ENCODE measurements at regions not wholly inside any gene's neighbourhood (a gene's known extent, or its start where the extent isn't known, plus 50 kb on each side); places are given as distances from the start of the nearest gene placed in this dataset.
A peak's percentile ranks its signal among the peaks of the same experiment; 100 is the strongest.

- no peak for TF ChIP-seq CTCF (IDR thresholded peaks at IDR 0.05; ENCODE audit: low read depth, low read length)
- no peak for DNase-seq (ENCODE audit: low read depth in 2 of 2)
- no peak overlapping the region for H3K4me3 ChIP-seq (replicated peaks in 1 of 2; ENCODE audit: low read depth in 2 of 2, low read length in 2 of 2)
Measured at GRCh38 chr6:4677011-4677750, 99.0 kb upstream of the CDYL start.

GRCh38 chr6:4676016-4676415, 100.2 kb upstream of the CDYL start:
- DNase-seq (ENCODE audit: low read depth in 2 of 2), result no peak
- H3K4me3 ChIP-seq (replicated peaks in 1 of 2; ENCODE audit: low read depth in 2 of 2, low read length in 2 of 2), result no peak overlapping the region
- no peak for TF ChIP-seq CTCF (IDR thresholded peaks at IDR 0.05; ENCODE audit: low read depth, low read length)

DNA sequence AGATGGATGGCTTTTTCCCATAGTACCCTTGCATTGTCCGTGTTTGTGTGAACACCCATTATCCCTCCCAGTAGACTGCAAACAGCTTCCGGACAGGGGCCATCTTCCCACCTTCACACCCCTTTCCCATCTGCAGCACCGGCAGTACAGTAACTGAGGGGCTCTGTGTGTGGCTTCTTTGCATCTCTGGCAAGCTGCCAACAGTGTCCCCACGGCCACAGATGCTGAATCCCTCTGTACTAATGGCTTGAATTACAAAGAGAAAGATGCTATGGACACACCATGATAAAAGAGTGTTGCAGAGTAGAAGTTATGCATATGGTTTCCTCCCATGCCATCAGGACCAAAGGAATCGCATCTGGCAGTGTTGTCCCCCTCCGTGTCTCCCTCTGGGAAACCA, 101.1 kb upstream of the CDYL start:
- TF ChIP-seq CTCF (IDR thresholded peaks at IDR 0.05; ENCODE audit: low read depth, low read length), result no peak
- H3K4me3 ChIP-seq (replicated peaks in 1 of 2; ENCODE audit: low read depth in 2 of 2, low read length in 2 of 2), result no peak overlapping the region
- no peak for DNase-seq (ENCODE audit: low read depth in 2 of 2)

- no peak for DNase-seq (ENCODE audit: low read depth in 2 of 2)
- H3K4me3 ChIP-seq (replicated peaks in 1 of 2; ENCODE audit: low read depth in 2 of 2, low read length in 2 of 2), result no peak overlapping the region
- no peak for TF ChIP-seq CTCF (IDR thresholded peaks at IDR 0.05; ENCODE audit: low read depth, low read length)
Measured at GRCh38 chr6:4673861-4674260, 102.3 kb upstream of the CDYL start.

- peak; percentile 34 to 88 for DNase-seq (ENCODE audit: low read depth in 2 of 2)
- TF ChIP-seq CTCF (IDR thresholded peaks at IDR 0.05; ENCODE audit: low read depth, low read length), result no peak
Measured at GRCh38 chr6:4672772-4673171, 103.4 kb upstream of the CDYL start.

GRCh38 chr6:4671587-4672115, 104.6 kb upstream of the CDYL start:
- DNase-seq (ENCODE audit: low read depth in 2 of 2), result no peak
- H3K4me3 ChIP-seq (replicated peaks in 1 of 2; ENCODE audit: low read depth in 2 of 2, low read length in 2 of 2), result no peak overlapping the region

More at GRCh38 chr6:4672772-4673171, 103.4 kb upstream of the CDYL start:
- H3K4me3 ChIP-seq (replicated peaks in 1 of 2; ENCODE audit: low read depth in 2 of 2, low read length in 2 of 2), result no peak overlapping the region

More at GRCh38 chr6:4671587-4672115, 104.6 kb upstream of the CDYL start:
- no peak for TF ChIP-seq CTCF (IDR thresholded peaks at IDR 0.05; ENCODE audit: low read depth, low read length)
